ENCODE measurements at regions not wholly inside any gene's neighbourhood (a gene's known extent, or its start where the extent isn't known, plus 50 kb on each side); places are given as distances from the start of the nearest gene placed in this dataset.

DNA sequence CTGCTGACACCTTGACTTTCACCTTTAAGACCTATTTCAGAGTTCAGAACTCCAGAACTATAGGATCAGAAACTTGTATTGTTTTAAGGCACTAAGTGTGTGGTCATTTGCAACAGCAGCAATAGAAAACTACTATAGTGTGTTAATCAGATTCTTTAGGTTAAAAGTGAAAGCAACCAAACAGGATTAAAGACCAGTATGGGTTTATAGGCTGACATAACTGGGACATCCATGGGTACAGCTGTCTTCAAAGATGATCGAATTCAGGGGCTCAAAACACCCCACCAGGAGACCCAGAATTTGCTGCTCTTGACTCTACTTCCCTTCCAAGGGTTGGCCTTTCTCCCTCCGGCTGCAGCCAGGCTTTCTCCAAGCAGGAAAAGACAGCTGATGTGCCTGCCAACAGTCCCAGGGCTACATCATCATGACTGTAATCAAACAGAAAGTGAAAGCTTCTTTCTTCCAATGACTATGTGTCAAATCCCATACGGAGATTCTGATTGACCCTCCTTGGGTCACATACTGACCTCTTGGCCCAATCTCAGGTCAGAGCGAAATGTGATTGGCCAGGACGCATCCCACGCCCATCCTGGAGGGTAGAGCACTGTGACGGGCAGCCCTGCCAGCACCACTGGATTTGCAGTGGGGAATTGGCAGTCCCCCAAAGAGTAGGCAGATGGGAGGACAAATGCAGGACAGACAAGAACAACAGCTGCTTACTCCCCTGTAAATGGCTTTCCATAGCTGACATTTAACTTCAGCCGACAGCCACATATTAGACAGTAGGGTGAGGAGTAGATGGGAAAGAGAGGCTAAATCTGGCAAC is 51.4 kb upstream of the RNF7 start (continued):
- TF ChIP-seq, protein P1, sequence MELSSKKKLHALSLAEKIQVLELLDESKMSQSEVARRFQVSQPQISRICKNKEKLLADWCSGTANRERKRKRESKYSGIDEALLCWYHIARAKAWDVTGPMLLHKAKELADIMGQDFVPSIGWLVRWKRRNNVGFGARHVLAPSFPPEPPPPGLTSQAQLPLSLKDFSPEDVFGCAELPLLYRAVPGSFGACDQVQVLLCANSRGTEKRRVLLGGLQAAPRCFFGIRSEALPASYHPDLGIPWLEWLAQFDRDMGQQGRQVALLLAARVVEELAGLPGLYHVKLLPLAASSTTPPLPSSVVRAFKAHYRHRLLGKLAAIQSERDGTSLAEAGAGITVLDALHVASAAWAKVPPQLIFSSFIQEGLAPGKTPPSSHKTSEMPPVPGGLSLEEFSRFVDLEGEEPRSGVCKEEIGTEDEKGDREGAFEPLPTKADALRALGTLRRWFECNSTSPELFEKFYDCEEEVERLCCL (CRISPR knock-in tag; IDR thresholded peaks at IDR 0.05; ENCODE audit: borderline replicate concordance): no peak
- 0 out of 2 replicates have a peak, but pooled peaks have one; percentile 12 for TF ChIP-seq THAP11 (CRISPR knock-in tag; IDR thresholded peaks at IDR 0.05)
- TF ChIP-seq KLF13 (CRISPR knock-in tag; IDR thresholded peaks at IDR 0.05): no peak
- peak; percentile 47; the same call in 1 of the 2 replicates for TF ChIP-seq TGIF2 (CRISPR knock-in tag; IDR thresholded peaks at IDR 0.05)
- no peak for TF ChIP-seq ZEB1 (IDR thresholded peaks at IDR 0.05; ENCODE audit: insufficient replicate concordance, low read depth)
- TF ChIP-seq CENPBD1 (CRISPR knock-in tag; IDR thresholded peaks at IDR 0.05; ENCODE audit: borderline replicate concordance, low read depth): no peak
- TF ChIP-seq BORCS8-MEF2B (CRISPR knock-in tag; IDR thresholded peaks at IDR 0.05): no peak
- no peak for TF ChIP-seq HIVEP1 (CRISPR knock-in tag; IDR thresholded peaks at IDR 0.05)
- no peak for TF ChIP-seq LCORL (IDR thresholded peaks at IDR 0.05)
- no peak for TF ChIP-seq LCORL (CRISPR knock-in tag; IDR thresholded peaks at IDR 0.05)
- no peak for TF ChIP-seq ZBTB33 (CRISPR knock-in tag; IDR thresholded peaks at IDR 0.05)
- TF ChIP-seq, protein P2, sequence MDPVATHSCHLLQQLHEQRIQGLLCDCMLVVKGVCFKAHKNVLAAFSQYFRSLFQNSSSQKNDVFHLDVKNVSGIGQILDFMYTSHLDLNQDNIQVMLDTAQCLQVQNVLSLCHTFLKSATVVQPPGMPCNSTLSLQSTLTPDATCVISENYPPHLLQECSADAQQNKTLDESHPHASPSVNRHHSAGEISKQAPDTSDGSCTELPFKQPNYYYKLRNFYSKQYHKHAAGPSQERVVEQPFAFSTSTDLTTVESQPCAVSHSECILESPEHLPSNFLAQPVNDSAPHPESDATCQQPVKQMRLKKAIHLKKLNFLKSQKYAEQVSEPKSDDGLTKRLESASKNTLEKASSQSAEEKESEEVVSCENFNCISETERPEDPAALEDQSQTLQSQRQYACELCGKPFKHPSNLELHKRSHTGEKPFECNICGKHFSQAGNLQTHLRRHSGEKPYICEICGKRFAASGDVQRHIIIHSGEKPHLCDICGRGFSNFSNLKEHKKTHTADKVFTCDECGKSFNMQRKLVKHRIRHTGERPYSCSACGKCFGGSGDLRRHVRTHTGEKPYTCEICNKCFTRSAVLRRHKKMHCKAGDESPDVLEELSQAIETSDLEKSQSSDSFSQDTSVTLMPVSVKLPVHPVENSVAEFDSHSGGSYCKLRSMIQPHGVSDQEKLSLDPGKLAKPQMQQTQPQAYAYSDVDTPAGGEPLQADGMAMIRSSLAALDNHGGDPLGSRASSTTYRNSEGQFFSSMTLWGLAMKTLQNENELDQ (CRISPR knock-in tag; IDR thresholded peaks at IDR 0.05; ENCODE audit: borderline replicate concordance): no peak
- no peak for TF ChIP-seq KLF16 (CRISPR knock-in tag; IDR thresholded peaks at IDR 0.05)
- TF ChIP-seq, protein P3, sequence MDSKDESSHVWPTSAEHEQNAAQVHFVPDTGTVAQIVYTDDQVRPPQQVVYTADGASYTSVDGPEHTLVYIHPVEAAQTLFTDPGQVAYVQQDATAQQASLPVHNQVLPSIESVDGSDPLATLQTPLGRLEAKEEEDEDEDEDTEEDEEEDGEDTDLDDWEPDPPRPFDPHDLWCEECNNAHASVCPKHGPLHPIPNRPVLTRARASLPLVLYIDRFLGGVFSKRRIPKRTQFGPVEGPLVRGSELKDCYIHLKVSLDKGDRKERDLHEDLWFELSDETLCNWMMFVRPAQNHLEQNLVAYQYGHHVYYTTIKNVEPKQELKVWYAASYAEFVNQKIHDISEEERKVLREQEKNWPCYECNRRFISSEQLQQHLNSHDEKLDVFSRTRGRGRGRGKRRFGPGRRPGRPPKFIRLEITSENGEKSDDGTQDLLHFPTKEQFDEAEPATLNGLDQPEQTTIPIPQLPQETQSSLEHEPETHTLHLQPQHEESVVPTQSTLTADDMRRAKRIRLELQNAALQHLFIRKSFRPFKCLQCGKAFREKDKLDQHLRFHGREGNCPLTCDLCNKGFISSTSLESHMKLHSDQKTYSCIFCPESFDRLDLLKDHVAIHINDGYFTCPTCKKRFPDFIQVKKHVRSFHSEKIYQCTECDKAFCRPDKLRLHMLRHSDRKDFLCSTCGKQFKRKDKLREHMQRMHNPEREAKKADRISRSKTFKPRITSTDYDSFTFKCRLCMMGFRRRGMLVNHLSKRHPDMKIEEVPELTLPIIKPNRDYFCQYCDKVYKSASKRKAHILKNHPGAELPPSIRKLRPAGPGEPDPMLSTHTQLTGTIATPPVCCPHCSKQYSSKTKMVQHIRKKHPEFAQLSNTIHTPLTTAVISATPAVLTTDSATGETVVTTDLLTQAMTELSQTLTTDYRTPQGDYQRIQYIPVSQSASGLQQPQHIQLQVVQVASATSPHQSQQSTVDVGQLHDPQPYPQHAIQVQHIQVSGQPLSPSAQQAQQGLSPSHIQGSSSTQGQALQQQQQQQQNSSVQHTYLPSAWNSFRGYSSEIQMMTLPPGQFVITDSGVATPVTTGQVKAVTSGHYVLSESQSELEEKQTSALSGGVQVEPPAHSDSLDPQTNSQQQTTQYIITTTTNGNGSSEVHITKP (CRISPR knock-in tag; IDR thresholded peaks at IDR 0.05; ENCODE audit: low read depth): no peak
- TF ChIP-seq SAP130 (CRISPR knock-in tag; IDR thresholded peaks at IDR 0.05; ENCODE audit: low read depth): peak; percentile 44
